ENCODE measurements at regions not wholly inside any gene's neighbourhood (a gene's known extent, or its start where the extent isn't known, plus 50 kb on each side); places are given as distances from the start of the nearest gene placed in this dataset.

DNA sequence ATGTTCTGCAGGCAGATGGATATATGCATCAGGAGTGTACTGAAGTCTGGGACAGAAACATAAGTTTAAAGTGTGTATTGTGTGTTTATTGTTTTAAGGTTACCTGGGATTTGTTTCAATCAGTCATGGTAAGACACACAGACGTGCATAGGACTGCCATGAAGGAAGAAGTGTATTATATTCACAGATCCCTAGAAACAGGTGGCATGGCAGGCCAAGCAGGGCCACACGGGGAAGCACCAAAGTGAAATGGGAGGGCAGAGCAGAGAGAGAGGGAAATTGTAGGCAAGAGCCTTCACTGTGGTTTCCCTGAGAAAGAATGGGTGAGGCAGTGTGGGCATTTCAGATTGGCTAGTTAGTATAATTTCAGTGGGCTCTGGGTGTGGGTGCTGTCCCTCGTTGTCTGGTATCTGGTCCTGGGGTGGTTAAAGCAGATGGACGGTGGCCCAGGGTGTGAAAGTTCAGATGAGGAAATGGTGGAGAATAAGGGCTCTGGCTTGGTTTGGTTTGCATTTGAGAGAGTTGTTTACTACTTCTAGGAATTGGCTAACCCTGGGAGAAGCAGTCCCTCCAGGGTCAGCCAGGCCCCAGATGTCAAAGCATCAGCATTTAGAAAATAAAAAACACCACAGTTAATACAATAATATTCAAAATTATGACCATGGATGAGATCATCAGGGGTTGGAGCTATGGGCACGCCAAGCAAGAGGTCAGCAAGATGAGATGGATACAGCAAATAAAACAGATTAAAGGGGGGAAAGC lies 160.0 kb downstream of the LRRC30 start:
- Histone ChIP-seq H3K27ac (ENCODE audit: low read length in 2 of 2) (no peak overlapping the region), H3K4me3 (ENCODE audit: control extremely low read depth in 1 of 5, extremely low read depth in 1 of 5, insufficient read depth in 1 of 5, low read depth in 2 of 5, low read length in 4 of 5) (no peak overlapping the region), H3K4me2 (replicated peaks; ENCODE audit: low read depth, low read length, poor library complexity, severe bottlenecking) (no peak overlapping the region), H3K27me3 (replicated peaks in 1 of 4; ENCODE audit: control extremely low read depth in 1 of 4, control insufficient read depth in 3 of 4, insufficient read depth in 4 of 4, low read length in 3 of 4) (no peaks in the 10 kb centered on the region), H3K4me1 (ENCODE audit: control insufficient read depth in 2 of 2, insufficient read depth in 2 of 2, low read length in 2 of 2) (no peaks in the 10 kb centered on the region), H3K9ac (ENCODE audit: low read length) (no peak overlapping the region), H2AFZ (ENCODE audit: insufficient read depth, low read depth, low read length, poor library complexity, severe bottlenecking) (no peak overlapping the region), H3K36me3 (replicated peaks in 1 of 2; ENCODE audit: control extremely low read depth in 1 of 2, control insufficient read depth in 1 of 2, extremely low read depth in 1 of 2, insufficient read depth in 2 of 2, low read length in 1 of 2) (no peaks in the 10 kb centered on the region), H3K9me3 (ENCODE audit: control extremely low read depth in 1 of 3, control insufficient read depth in 2 of 3, insufficient read depth in 1 of 3, low read length in 2 of 3) (peaks cover 0 to 10% (median 0%) of the 10 kb centered on the region in 3 donors), H3K79me2 (ENCODE audit: control insufficient read depth, insufficient read depth, low read length) (no peaks in the 10 kb centered on the region), H4K20me1 (ENCODE audit: control insufficient read depth, insufficient read depth, low read length, poor library complexity, severe bottlenecking) (no peaks in the 10 kb centered on the region)
- Mint-ChIP-seq H3K9me3 (ENCODE audit: insufficient read depth) (no peaks in the 10 kb centered on the region), H3K4me1 (no peaks in the 10 kb centered on the region), H3K27me3 (no peaks in the 10 kb centered on the region), H3K4me3 (no peak overlapping the region), H3K27ac (no peak overlapping the region)
- TF ChIP-seq EZH2 (IDR thresholded peaks at IDR 0.05; ENCODE audit: borderline replicate concordance, insufficient read depth, low read depth, low read length, poor library complexity, severe bottlenecking) (no peak), CTCF (IDR thresholded peaks at IDR 0.05) (no peak)
- WGBS (ENCODE audit: insufficient coverage): 79% methylated on average over 5 of the region's 5 CpGs
- DNase-seq (no peak), ATAC-seq (ENCODE audit: low read depth) (no peak)
- POLR2A ChIA-PET: no interaction called here
- CTCF ChIA-PET: no interaction called here
- intact Hi-C loops (cut with micrococcal nuclease): no loop called here

DNA sequence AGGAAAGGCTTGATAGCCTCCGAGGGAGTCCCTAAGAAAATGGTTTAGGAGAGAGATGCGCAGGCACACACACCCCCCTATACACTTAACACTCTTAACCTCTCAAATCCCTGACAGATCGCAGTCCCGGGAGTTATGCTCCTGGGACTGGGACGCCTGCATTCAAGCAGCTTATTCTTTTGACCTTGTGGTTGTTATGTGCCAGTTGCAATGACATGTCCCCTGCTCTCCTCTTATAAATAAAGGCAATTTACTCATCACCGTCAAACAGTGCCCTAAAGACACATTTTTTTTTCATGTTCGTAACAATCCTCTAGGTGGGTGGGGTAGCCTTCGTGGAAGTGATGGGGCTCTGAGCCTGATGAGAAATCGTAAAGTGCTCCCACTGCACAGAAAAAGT lies 162.2 kb downstream of the LRRC30 start:
- ATAC-seq (ENCODE audit: low read depth): no peak

More for the DNA sequence above, 162.2 kb downstream of the LRRC30 start:
- H3K36me3 ChIP-seq (replicated peaks in 1 of 2; ENCODE audit: control extremely low read depth in 1 of 2, control insufficient read depth in 1 of 2, extremely low read depth in 1 of 2, insufficient read depth in 2 of 2, low read length in 1 of 2): no peaks in the 10 kb centered on the region
- no peak overlapping the region for H3K27ac ChIP-seq (ENCODE audit: low read length in 2 of 2)
- H3K9me3 Mint-ChIP-seq (ENCODE audit: insufficient read depth): no peaks in the 10 kb centered on the region
- no peak overlapping the region for H2AFZ ChIP-seq (ENCODE audit: insufficient read depth, low read depth, low read length, poor library complexity, severe bottlenecking)
- POLR2A ChIA-PET: no interaction called here
- TF ChIP-seq EZH2 (IDR thresholded peaks at IDR 0.05; ENCODE audit: borderline replicate concordance, insufficient read depth, low read depth, low read length, poor library complexity, severe bottlenecking) (no peak), CTCF (IDR thresholded peaks at IDR 0.05) (no peak)
- H4K20me1 ChIP-seq (ENCODE audit: control insufficient read depth, insufficient read depth, low read length, poor library complexity, severe bottlenecking): no peaks in the 10 kb centered on the region
- no peaks in the 10 kb centered on the region for H3K4me1 Mint-ChIP-seq
- H3K4me2 ChIP-seq (replicated peaks; ENCODE audit: low read depth, low read length, poor library complexity, severe bottlenecking): no peak overlapping the region
- CTCF ChIA-PET: no interaction called here
- no peak overlapping the region for H3K4me3 ChIP-seq (ENCODE audit: control extremely low read depth in 1 of 5, extremely low read depth in 1 of 5, insufficient read depth in 1 of 5, low read depth in 2 of 5, low read length in 4 of 5)
- no peak overlapping the region for H3K9ac ChIP-seq (ENCODE audit: low read length)
- no peaks in the 10 kb centered on the region for H3K79me2 ChIP-seq (ENCODE audit: control insufficient read depth, insufficient read depth, low read length)
- H3K27me3 Mint-ChIP-seq: no peaks in the 10 kb centered on the region
- no CpG with 5 or more reads among the region's 9 CpGs for WGBS (ENCODE audit: insufficient coverage)
- H3K4me1 ChIP-seq (ENCODE audit: control insufficient read depth in 2 of 2, insufficient read depth in 2 of 2, low read length in 2 of 2): no peaks in the 10 kb centered on the region
- H3K27ac Mint-ChIP-seq: peak overlapping the region; percentile 16
- H3K4me3 Mint-ChIP-seq: no peak overlapping the region
- H3K9me3 ChIP-seq (ENCODE audit: control extremely low read depth in 1 of 3, control insufficient read depth in 2 of 3, insufficient read depth in 1 of 3, low read length in 2 of 3): peaks cover 0 to 10% (median 0%) of the 10 kb centered on the region in 3 donors
- intact Hi-C loops (cut with micrococcal nuclease): no loop called here
- H3K27me3 ChIP-seq (replicated peaks in 1 of 4; ENCODE audit: control extremely low read depth in 1 of 4, control insufficient read depth in 3 of 4, insufficient read depth in 4 of 4, low read length in 3 of 4): no peaks in the 10 kb centered on the region
- DNase-seq: no peak
